IMR-90 (cell line): ENCODE measurements at regions not wholly inside any gene's neighbourhood (a gene's known extent, or its start where the extent isn't known, plus 50 kb on each side); places are given as distances from the start of the nearest gene placed in this dataset.

Experiments used
- ATAC-seq: fragments of 200-7000 bp; cut with Tn5 transposase; 2 replicates; pipeline ENCODE4 v1.9.1; 2020; ENCODE audit warnings: low read depth, mild to moderate bottlenecking, moderate library complexity
- BruUV-seq: library from RNA; stranded (reverse); fragments of 400-500 nt; replicated peaks from 2 replicates; lab custom pipeline; 2021; lab: Mats Ljungman, UMichigan
- CTCF ChIA-PET: fragments of 300-600 bp; formaldehyde crosslinking; extraction: SDS; loops from one replicate; lab custom pipeline; 2021; ENCODE audit warnings: antibody characterized with exemption; lab: Yijun Ruan, JAX
- POLR2A ChIA-PET: fragments of 300-600 bp; sonication (Branson Sonifier 250); formaldehyde crosslinking; loops from one replicate; lab custom pipeline; 2022; ENCODE audit warnings: antibody characterized with exemption; ENCODE audit not compliant: unreplicated experiment; lab: Charles Lee
- DNase-seq: peaks from one replicate; pipeline ENCODE4 v3.0.0; 2013
- H2AFZ ChIP-seq: replicated peaks from 2 replicates; pipeline ENCODE3; 2013; ENCODE audit warnings: low read length, mild to moderate bottlenecking; ENCODE audit not compliant: poor library complexity
- H2AK5ac ChIP-seq: 2 replicates; pipeline ENCODE4 v1.6.1; 2013; ENCODE audit warnings: low read depth, low read length, inconsistent platforms
- H2AK9ac ChIP-seq: replicated peaks from 2 replicates; pipeline ENCODE3; 2013; ENCODE audit warnings: mild to moderate bottlenecking, low read depth, low read length, moderate library complexity; ENCODE audit not compliant: poor library complexity
- H2BK120ac ChIP-seq: 2 replicates; pipeline ENCODE4 v1.6.1; 2013; ENCODE audit warnings: low read depth, low read length, inconsistent platforms
- H2BK15ac ChIP-seq: 3 replicates; pipeline ENCODE4 v1.6.1; 2013; ENCODE audit warnings: low read depth, low read length, inconsistent platforms
- H2BK20ac ChIP-seq: 2 replicates; pipeline ENCODE4 v1.6.1; 2013; ENCODE audit warnings: low read depth, mild to moderate bottlenecking, inconsistent platforms, low read length, moderate library complexity
- H2BK5ac ChIP-seq: 2 replicates; pipeline ENCODE4 v1.6.1; 2013; ENCODE audit warnings: mild to moderate bottlenecking, low read depth, low read length, inconsistent platforms; ENCODE audit not compliant: poor library complexity, severe bottlenecking
- H3K14ac ChIP-seq: replicated peaks from 2 replicates; pipeline ENCODE4 v1.6.1; 2013; ENCODE audit warnings: low read depth, low read length, inconsistent platforms
- H3K18ac ChIP-seq: 2 replicates; pipeline ENCODE4 v1.6.1; 2013; ENCODE audit warnings: low read depth, low read length, control low read depth
- H3K23ac ChIP-seq: 2 replicates; pipeline ENCODE4 v1.6.1; 2013; ENCODE audit warnings: low read depth, low read length, inconsistent platforms
- H3K27ac ChIP-seq: 2 replicates; pipeline ENCODE4 v1.5.1; 2013; ENCODE audit warnings: mild to moderate bottlenecking, control low read depth, low read length; ENCODE audit not compliant: insufficient read depth
- H3K27me3 ChIP-seq: 2 replicates; pipeline ENCODE4 v1.6.1; 2013; ENCODE audit warnings: low read length; ENCODE audit not compliant: control insufficient read depth, insufficient read depth
- H3K36me3 ChIP-seq: 2 replicates; pipeline ENCODE4 v1.6.1; 2013; ENCODE audit warnings: low read length, mixed read lengths; ENCODE audit not compliant: control insufficient read depth, insufficient read depth
- H3K4ac ChIP-seq: 2 replicates; pipeline ENCODE4 v1.6.1; 2013; ENCODE audit warnings: low read depth, low read length, inconsistent platforms
- H3K4me1 ChIP-seq: 2 replicates; pipeline ENCODE4 v1.6.1; 2013; ENCODE audit warnings: low read length, mixed read lengths; ENCODE audit not compliant: control insufficient read depth, insufficient read depth
- H3K4me2 ChIP-seq: 2 replicates; pipeline ENCODE4 v1.6.1; 2013; ENCODE audit warnings: low read depth, mild to moderate bottlenecking, control low read depth, low read length, moderate library complexity
- H3K4me3 ChIP-seq: 2 replicates; pipeline ENCODE4 v1.5.1; 2013; ENCODE audit warnings: low read depth, mild to moderate bottlenecking, control low read depth, low read length, moderate library complexity; ENCODE audit not compliant: insufficient read depth
- H3K56ac ChIP-seq: 2 replicates; pipeline ENCODE4 v1.6.1; 2013; ENCODE audit warnings: low read length, inconsistent platforms; ENCODE audit not compliant: insufficient read depth; ENCODE audit errors: extremely low read depth
- H3K79me1 ChIP-seq, 2 experiments: 2 replicates each; pipeline ENCODE4 v1.6.1; 2013; ENCODE audit warnings: low read length in 2 of 2, inconsistent platforms in 1 of 2, low read depth in 1 of 2
- H3K9ac ChIP-seq: 2 replicates; pipeline ENCODE4 v1.6.1; 2013; ENCODE audit warnings: low read depth, low read length, control low read depth
- H3K9me1 ChIP-seq: 2 replicates; pipeline ENCODE4 v1.6.1; 2013; ENCODE audit warnings: low read length, inconsistent platforms; ENCODE audit not compliant: insufficient read depth
- H3K9me3 ChIP-seq: 2 replicates; pipeline ENCODE4 v1.6.1; 2013; ENCODE audit warnings: low read length; ENCODE audit not compliant: control insufficient read depth, insufficient read depth
- H4K20me1 ChIP-seq: 2 replicates; pipeline ENCODE4 v1.6.1; 2013; ENCODE audit warnings: low read length, inconsistent platforms; ENCODE audit not compliant: insufficient read depth
- H4K5ac ChIP-seq: 2 replicates; pipeline ENCODE4 v1.6.1; 2013; ENCODE audit warnings: mild to moderate bottlenecking, low read depth, low read length, control low read depth
- H4K8ac ChIP-seq, 2 experiments: 2 replicates each; pipeline ENCODE4 v1.6.1; 2013; ENCODE audit warnings: low read depth in 2 of 2, low read length in 2 of 2, control low read depth in 1 of 2, inconsistent platforms in 1 of 2
- H4K91ac ChIP-seq: 2 replicates; pipeline ENCODE4 v1.6.1; 2013; ENCODE audit warnings: low read depth, low read length, inconsistent platforms; ENCODE audit not compliant: insufficient read depth
- CHD1 ChIP-seq: IDR thresholded peaks from 2 replicates; pipeline ENCODE4 v1.6.1; 2012; ENCODE audit warnings: low read depth, low read length, improper control_type of control experiment
- NFE2L2 ChIP-seq: fragments of 150-350 bp; IDR thresholded peaks from 2 replicates; pipeline ENCODE4 v1.6.1; 2016; ENCODE audit warnings: low read depth, mild to moderate bottlenecking, low read length
- RAD21 ChIP-seq: IDR thresholded peaks from 2 replicates; pipeline ENCODE4 v1.6.1; 2012; ENCODE audit warnings: low read length, improper control_type of control experiment
- RCOR1 ChIP-seq: IDR thresholded peaks from 2 replicates; pipeline ENCODE4 v1.6.1; 2012; ENCODE audit warnings: mild to moderate bottlenecking, low read length, improper control_type of control experiment; ENCODE audit not compliant: insufficient replicate concordance
- WGBS, 2 experiments: methylation state at CpG; one replicate each; pipeline versions ENCODE4 v1.1.5 to v1.1.7; 2013; ENCODE audit warnings: missing lambda C conversion rate in 2 of 2; ENCODE audit not compliant: insufficient read length in 1 of 2; ENCODE audit errors: extremely low coverage in 2 of 2; 5-methylcytosine and 5-hydroxymethylcytosine counted together
- dilution Hi-C: fragments of 300-500 bp; cut with HindIII; formaldehyde crosslinking; loops from one replicate; pipeline ENCODE4 v1.14.3; 2018; ENCODE audit warnings: low sequenced_read_pairs; ENCODE audit not compliant: unreplicated experiment
- in situ Hi-C: fragments of 300-500 bp; cut with MboI; formaldehyde crosslinking; loops from 3 replicates; pipeline ENCODE4 v1.14.3; 2019; ENCODE audit warnings: low sequenced_read_pairs, inconsistent platforms, mixed read lengths
- intact Hi-C: fragments of 100-400 bp; cut with micrococcal nuclease; formaldehyde crosslinking; loops from 2 replicates; pipeline ENCODE4 v1.10.0; 2022
- TF ChIP-seq, protein P1 (sequence below): fragments of 150-350 bp; IDR thresholded peaks from 2 replicates; pipeline ENCODE4 v1.6.1; 2017; ENCODE audit warnings: mild to moderate bottlenecking, antibody characterized with exemption, low read length, low read depth
- TF ChIP-seq, protein P2 (sequence below): conservative IDR thresholded peaks from 2 replicates; pipeline ENCODE4 v1.5.1; 2012; ENCODE audit warnings: mild to moderate bottlenecking, low read depth, low read length, improper control_type of control experiment

DNA sequence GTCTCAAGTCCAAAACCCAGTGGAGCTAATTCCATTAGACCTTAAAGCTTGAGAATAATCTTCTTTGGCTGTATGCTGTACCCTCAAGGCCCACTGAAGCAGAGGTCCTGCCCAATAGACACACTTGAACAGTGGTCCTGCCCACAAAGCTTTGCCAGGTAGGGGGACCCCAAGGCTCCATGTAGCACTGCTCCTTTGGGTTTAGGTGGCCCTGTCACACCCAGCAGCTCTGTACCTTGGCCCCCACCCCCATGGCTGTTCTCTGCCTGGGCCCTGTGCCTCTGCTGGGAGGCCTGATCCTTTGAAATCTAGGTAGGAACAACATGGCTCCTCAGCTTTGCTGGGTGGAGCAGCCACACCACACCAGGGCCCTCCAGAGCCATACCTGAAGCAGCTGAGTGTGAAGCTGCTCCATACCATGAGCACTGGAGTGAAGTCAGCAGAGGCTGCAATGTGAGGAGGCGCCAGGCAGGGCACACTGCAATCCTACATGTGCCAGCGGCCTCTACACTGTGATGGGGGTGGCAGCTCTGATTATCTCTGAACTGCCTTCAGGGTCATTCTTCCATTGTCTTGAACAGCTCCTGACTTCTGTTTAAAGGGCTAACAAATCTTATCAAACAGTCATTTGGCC is 188.0 kb upstream of the CCDC54 start:
- WGBS, 2 experiments: 100% methylated on average over 1 of the region's 2 CpGs; no CpG with 5 or more reads in 1 of the 2 experiments
- no peak overlapping the region for H3K18ac ChIP-seq
- in situ Hi-C loops (no loop called here), intact Hi-C loops (no loop called here), dilution Hi-C loops (no loop called here)
- no peak overlapping the region for H3K4me3 ChIP-seq
- H3K23ac ChIP-seq: no peak overlapping the region
- no peaks in the 10 kb centered on the region; the same call in none of the 2 replicates for H3K27me3 ChIP-seq
- no peaks in the 10 kb centered on the region for H4K20me1 ChIP-seq
- H4K91ac ChIP-seq: no peak overlapping the region
- H2BK5ac ChIP-seq: no peak overlapping the region
- no TSS peak for BruUV-seq
- DNase-seq (no peak), ATAC-seq (no peak)
- no peak overlapping the region for H3K4me2 ChIP-seq
- no peaks in the 10 kb centered on the region for H3K79me1 ChIP-seq
- H3K9me1 ChIP-seq: no peaks in the 10 kb centered on the region
- H3K27ac ChIP-seq: no peak overlapping the region
- H3K14ac ChIP-seq: no peak overlapping the region
- H2AK9ac ChIP-seq: no peak overlapping the region
- H2BK120ac ChIP-seq: no peak overlapping the region
- no peaks in the 10 kb centered on the region for H3K9me3 ChIP-seq
- ChIA-PET CTCF (interaction anchor here (0.5 kb wide), 1 partner anchor 203 kb away, joined by 3 read pairs; no protein-coding TSS in a partner anchor), POLR2A (no interaction called here)
- no peaks in the 10 kb centered on the region for H3K36me3 ChIP-seq
- H3K9ac ChIP-seq: no peak overlapping the region
- no peak overlapping the region for H2AFZ ChIP-seq
- H2AK5ac ChIP-seq: no peak overlapping the region
- H3K4ac ChIP-seq: no peak overlapping the region
- no peak overlapping the region for H4K5ac ChIP-seq
- no peak overlapping the region for H4K8ac ChIP-seq
- no peaks in the 10 kb centered on the region for H3K4me1 ChIP-seq
- H2BK20ac ChIP-seq: no peak overlapping the region
- no peak for TF ChIP-seq RCOR1
- no peak for TF ChIP-seq CHD1
- no peak for TF ChIP-seq RAD21
- TF ChIP-seq, protein P1, sequence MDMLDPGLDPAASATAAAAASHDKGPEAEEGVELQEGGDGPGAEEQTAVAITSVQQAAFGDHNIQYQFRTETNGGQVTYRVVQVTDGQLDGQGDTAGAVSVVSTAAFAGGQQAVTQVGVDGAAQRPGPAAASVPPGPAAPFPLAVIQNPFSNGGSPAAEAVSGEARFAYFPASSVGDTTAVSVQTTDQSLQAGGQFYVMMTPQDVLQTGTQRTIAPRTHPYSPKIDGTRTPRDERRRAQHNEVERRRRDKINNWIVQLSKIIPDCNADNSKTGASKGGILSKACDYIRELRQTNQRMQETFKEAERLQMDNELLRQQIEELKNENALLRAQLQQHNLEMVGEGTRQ: no peak
- TF ChIP-seq NFE2L2: no peak
- TF ChIP-seq, protein P2, sequence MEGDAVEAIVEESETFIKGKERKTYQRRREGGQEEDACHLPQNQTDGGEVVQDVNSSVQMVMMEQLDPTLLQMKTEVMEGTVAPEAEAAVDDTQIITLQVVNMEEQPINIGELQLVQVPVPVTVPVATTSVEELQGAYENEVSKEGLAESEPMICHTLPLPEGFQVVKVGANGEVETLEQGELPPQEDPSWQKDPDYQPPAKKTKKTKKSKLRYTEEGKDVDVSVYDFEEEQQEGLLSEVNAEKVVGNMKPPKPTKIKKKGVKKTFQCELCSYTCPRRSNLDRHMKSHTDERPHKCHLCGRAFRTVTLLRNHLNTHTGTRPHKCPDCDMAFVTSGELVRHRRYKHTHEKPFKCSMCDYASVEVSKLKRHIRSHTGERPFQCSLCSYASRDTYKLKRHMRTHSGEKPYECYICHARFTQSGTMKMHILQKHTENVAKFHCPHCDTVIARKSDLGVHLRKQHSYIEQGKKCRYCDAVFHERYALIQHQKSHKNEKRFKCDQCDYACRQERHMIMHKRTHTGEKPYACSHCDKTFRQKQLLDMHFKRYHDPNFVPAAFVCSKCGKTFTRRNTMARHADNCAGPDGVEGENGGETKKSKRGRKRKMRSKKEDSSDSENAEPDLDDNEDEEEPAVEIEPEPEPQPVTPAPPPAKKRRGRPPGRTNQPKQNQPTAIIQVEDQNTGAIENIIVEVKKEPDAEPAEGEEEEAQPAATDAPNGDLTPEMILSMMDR: no peak
- H2BK15ac ChIP-seq: no peak overlapping the region
- no peak overlapping the region for H3K56ac ChIP-seq
